ENCODE measurements at regions not wholly inside any gene's neighbourhood (a gene's known extent, or its start where the extent isn't known, plus 50 kb on each side); places are given as distances from the start of the nearest gene placed in this dataset.

DNA sequence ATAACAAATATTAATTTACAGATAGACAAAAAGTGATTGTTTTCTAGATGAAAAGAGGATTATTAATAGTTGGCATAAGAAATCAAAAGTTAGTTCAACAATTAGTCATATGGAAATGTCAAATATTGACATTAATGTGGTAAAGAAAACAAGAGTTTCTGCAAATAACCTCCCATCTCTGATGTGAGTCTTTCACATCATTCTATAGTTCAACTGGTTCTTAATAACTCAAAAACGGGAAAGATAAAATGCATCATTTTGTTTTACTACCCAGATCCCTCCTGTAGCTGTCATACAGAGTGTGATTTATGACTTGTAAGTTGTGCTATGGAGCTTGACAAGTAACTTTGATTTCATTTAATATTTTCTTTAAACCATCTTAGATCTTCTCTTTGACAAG is 594.8 kb downstream of the ZWINT start:
- TF ChIP-seq, protein P1, sequence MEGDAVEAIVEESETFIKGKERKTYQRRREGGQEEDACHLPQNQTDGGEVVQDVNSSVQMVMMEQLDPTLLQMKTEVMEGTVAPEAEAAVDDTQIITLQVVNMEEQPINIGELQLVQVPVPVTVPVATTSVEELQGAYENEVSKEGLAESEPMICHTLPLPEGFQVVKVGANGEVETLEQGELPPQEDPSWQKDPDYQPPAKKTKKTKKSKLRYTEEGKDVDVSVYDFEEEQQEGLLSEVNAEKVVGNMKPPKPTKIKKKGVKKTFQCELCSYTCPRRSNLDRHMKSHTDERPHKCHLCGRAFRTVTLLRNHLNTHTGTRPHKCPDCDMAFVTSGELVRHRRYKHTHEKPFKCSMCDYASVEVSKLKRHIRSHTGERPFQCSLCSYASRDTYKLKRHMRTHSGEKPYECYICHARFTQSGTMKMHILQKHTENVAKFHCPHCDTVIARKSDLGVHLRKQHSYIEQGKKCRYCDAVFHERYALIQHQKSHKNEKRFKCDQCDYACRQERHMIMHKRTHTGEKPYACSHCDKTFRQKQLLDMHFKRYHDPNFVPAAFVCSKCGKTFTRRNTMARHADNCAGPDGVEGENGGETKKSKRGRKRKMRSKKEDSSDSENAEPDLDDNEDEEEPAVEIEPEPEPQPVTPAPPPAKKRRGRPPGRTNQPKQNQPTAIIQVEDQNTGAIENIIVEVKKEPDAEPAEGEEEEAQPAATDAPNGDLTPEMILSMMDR (IDR thresholded peaks at IDR 0.05), result no peak
- no peak for TF ChIP-seq POLR2A (IDR thresholded peaks at IDR 0.05)

Measured in esophagus squamous epithelium (tissue), 4 donors.